ENCODE measurements at regions not wholly inside any gene's neighbourhood (a gene's known extent, or its start where the extent isn't known, plus 50 kb on each side); places are given as distances from the start of the nearest gene placed in this dataset.
"Not testable (repeated sequence)": the region's sequence is repeated elsewhere in the genome, so short reads cannot be mapped to it uniquely, and the experiment has no call there.

DNA sequence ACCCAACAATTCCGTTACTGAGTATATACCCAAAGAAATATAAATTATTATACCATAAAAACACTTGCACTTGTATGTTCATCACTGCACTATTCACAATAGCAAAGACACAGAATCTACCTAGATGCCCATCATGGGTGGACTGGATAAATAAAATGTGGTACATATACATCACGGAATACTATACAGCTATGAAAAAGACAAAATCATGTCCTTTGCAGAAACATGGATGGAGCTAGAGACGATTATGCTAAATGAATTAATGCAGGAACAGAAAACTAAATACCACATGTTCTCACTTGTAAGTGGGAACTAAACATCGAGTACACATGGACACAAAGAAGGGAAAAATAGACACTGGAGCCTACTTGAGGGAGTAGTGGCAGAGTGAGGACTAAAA, 185.3 kb downstream of the PYDC2 start:
- DNase-seq = no peak

DNA sequence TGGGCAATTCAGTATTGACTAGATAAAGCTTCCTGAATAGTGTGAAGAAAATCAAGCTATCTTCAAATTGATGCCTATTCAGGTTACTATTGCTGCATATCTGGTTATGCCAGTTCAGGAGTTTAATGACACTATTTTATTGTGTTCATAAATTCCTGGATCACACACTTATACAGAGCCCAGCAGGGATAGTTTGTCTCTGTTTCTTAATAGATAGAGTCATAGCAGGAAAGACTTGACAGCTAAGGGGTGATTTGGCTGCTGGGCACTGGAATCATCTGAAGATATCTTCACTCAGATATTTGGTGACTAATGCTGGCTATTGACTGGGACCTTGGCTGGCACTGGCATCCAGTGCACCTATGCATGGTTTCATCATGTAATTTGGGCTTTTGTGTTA, 187.8 kb downstream of the PYDC2 start:
- no peak for DNase-seq

DNA sequence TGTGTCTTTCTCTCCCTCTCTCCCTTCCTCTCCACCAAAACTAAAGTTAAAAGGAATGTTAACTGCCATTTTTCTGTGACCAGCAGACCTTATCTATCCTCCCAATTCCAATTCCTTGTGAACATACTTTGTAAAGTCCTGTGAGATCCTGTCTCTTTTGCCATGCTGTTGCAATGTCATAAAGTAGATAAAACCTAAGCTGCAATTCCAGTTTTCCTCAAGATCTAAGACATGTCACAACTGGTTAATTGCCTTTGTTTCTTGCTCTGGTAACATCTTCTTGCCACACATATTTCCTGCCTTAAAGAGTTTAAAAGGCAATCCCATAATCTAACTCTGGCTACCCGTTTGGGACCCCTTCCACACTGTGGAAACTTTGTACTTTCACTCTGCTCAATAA, 188.7 kb downstream of the PYDC2 start:
- no peak for DNase-seq

DNA sequence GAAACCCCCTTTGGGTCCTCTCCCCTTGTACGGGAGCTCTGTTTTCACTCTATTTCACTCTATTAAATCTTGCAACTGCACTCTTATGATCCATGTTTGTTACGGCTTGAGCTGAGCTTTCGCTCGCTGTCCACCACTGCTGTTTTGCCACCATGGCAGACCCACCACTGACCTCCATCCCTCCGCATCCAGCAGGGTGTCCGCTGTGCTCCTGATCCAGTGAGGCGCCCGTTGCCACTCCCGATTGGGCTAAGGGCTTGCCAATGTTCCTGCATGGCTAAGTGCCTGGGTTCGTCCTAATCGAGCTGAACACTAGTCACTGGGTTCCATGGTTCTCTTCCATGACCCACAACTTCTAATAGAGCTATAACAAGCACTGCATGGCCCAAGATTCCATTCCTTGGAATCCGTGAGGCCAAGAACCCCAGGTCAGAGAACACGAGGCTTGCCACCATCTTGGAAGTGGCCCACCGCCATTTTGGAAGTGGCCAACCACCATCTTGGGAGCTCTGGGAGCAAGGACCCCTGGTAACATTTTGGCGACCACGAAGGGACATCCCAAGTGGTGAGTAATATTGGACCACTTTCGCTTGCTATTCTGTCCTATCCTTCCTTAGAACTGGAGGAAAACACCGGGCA, 197.9 kb downstream of the PYDC2 start:
- not testable (repeated sequence) for DNase-seq

DNA sequence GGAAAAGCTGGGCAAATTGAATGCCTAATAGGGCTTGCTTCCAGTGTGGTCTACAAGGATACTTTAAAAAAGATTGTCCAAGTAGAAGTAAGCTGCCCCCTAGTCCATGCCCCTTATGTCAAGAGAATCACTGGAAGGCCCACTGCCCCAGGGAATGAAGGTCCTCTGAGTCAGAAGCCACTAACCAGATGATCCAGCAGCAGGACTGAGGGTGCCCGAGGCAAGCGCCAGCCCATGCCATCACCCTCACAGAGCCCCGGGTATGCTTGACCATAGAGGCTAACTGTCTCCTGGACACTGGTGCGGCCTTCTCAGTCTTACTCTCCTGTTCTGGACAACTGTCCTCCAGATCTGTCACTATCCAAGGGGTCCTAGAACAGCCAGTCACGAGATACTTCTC, 201.2 kb downstream of the PYDC2 start:
- DNase-seq = not testable (repeated sequence)

DNA sequence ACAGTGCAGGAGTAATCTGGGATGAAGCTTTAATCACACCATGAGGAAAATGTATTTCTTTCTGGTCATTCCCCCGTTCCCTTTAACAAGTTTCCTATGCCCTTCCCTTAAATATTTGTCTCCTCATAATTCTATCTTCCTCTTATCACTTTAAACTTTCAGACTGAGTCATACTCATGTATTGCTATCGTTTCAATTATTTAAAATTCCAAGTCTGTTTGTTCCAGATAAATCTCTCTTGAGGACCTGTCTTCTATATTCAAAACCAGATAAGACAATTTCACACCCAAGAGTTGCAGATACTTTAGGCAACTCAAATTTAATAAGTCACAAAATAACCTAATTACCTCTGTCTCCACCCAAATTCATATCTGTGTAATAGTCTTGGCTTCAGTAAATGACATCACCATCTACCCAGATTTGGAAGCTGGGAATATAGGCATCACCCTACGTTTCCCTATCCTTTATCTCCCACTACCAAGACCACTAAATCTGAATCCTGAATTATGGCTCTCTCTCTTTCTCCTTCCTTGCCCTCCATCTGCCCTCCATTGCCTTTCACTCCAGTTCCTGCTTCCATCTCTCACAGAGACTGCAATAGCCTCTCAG, 220.1 kb downstream of the PYDC2 start:
- no peak for DNase-seq

DNA sequence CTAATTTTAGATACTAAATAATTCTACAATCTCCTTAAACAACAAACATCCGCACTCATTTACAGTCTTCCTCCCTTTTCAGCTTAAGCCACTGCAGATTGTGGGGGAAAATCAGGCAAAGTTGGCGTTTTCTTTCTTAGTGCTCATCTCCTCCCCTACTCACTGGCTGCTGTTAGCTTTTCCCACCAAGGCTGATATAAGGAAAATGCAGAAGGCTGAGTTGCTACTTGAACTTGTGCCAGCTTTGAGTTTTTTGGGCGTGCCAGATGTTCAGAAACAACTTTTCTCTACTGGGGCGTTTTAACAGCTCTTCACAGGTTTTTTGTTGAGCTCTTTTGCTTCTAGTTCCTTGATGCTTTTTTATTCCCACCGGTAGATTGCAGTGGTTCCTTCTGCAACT, 222.0 kb downstream of the PYDC2 start:
- no peak for DNase-seq

DNA sequence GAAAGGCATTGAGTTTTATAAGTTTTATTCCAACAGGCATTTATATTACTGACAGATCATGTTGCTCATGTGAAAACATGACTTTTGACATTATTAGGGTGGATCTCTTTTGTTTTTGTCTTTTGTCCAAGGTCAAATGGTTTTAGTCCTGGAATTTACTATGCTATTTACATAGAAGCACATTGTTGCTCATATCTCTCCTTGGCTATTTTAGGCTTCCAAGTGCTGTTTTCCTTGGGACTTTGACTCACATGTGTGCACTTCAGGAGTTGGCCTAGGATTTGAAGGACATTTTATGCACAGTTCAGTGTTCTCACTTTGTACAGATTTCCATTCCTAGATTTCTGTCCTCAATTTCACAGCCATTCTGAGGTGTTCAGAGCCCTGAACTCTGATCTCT, 225.7 kb downstream of the PYDC2 start:
- no peak for DNase-seq

DNA sequence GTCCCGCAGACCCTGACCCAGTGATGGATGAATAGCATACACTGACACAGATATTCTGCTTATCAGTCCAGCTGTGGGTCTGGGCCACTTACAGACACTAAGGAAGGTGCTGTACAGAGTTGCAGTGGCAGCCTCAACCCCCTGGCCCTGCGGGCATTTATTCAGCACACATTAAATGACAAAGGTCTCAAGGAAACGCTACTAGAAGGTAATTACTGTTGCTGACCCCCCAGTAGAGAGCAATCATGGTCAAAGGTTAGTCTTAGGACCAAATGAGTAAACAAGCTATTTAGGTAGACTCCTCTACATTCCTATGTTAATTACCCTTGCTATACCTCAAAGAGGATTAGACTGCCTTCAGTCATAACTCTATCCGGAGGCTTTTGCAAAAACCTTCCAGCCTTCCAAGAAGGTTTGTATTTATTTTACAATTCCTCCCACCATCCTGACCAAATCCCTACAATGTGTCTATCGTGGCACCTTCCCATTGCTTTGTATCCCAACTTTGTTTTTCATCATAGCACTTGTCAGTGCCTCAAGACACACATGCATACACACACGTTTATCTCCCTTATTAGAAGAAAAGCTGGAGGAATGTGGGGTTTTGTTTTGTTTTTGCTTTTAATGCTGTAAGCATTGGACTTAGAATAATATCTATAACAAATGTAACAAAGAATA, 227.9 kb downstream of the PYDC2 start:
- no peak for DNase-seq

DNA sequence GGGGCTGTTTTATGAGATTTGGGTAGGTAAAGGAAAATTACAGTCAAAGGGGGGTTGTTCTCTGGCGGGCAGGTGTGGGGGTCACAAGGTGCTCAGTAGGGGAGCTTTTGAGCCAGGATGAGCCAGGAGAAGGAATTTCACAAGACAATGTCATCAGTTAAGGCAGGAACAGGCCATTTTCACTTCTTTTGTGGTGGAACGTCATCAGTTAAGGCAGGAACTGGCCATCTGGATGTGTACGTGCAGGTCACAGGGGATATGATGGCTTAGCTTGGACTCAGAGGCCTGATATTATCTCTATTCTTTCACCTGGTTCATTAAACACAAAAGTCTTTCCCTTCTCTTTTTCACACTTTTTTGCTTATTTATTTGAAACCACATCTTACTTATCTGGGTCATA, 230.2 kb downstream of the PYDC2 start:
- not testable (repeated sequence) for DNase-seq

DNA sequence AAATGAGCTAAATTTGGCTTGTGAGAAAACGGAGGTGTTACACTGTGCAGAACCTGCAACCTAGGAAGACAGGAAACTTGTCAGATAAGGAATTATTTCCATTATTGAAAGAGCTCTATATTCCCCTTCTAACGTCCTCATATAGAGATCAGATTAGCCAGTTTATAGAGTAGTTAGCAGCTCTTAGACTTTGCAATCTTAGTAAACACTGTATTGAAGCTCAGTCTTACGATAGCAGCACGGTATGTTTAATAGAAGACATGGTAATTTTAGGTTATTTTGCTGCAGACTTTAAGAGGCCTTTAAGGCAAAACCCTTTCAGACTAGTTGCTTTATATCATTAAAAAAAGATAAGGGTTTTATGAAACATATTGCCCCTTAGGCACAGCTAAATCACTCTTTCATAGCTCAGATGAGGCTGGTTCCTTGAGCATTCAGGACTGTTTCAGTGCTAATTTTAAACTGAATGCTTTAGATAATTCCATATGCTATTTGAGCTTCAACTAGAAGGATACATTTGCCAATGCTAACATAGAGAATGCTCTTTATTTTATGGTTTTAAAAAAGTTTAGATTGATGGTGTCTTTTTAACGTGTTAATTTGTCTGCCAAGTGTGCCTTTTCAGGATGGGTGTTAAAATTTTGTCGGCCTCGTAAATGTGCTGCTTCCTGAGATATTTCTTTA, 234.3 kb downstream of the PYDC2 start:
- DNase-seq = no peak

DNA sequence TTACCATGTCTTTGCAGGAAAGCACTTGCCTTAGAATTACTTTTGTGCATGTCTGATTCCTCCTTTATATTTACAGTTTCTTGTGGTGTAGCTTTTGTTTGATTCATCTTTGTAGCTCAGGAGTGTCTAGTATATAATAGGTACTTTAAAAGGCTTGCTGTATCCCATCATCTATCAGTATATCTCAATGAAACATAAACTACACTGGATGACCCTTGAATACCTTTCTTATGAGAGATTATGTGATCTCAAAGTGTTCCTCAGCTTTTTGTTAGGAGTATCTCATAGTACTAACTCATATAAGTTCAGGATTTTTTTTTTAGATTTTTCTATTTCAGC, 234.8 kb downstream of the PYDC2 start:
- DNase-seq = no peak

DNA sequence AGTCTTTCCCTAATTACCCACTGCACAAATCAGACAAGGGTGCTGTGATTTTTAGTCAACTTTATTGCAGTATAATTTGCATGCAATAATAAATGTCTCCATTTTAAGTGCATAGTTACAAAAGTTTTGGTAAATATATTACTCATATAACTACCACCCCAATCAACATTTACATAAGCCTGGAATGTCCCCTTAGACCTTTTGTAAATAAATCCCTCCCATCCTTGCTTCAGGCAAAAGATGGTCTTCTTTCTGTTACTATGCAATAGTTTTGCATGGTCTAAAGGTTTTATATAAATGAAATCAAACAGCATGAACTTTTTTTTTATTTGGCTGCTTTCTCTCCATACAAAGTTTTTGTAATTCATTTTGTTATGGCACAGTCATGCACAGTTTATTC, 235.4 kb downstream of the PYDC2 start:
- DNase-seq = no peak

DNA sequence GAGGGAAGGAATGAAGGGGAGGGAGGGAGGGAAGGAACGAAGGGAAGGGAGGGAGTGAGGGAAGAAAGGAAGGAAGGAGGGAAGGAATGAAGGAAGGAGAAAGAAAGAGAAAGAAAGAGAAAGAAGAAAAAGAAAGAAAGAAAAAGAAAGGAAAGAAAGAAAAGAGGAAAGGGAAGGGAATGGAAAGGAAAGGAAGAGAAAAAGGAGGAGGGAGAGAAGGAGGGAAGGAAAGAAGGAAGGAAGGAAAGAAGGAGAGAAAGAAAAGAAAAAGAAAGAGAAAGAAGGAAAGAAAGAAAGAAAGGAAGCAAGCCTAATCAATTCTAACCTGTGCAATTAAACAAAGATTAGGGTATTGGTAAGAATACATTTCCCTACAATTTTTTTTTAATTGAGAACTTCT, 238.6 kb downstream of the PYDC2 start:
- DNase-seq = no peak

DNA sequence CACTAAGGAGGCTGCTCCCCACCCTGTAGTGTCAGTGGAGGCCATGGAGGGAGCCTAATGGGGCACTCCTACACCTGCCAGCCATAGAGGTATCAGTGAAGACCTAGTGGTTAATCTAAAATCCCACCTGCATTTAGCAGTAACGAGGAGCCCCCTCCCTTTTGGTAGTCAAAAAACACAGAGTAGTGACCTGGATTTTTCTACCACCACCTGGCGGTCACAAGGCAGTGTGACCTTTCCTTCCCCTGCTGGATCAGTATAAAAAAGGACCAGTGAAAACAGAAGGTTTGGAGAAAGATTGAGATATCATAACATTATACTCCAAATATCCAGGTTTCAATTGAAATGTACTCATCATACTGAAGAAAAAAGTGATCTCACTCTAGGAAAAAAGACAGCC, 241.2 kb downstream of the PYDC2 start:
- DNase-seq = no peak

DNA sequence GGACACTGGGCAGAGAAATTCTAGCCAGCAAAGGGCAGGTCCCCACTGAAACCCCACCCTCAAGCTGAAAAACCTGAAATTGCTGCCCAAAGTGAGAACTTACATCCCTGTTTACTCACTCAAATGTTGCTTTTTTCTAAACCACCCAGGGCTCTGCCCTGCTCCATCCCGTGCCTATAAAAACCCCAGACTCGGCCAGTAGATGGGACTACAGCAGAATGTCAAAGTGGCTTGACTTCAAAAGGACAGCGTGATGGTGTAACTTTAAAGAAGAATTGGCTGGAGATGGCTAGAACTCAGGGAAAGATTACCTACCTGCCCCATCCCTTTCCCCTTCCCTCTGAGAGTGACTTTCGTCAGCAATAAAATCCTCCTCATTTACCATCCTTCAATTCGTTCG, 246.9 kb downstream of the PYDC2 start:
- no peak for DNase-seq

DNA sequence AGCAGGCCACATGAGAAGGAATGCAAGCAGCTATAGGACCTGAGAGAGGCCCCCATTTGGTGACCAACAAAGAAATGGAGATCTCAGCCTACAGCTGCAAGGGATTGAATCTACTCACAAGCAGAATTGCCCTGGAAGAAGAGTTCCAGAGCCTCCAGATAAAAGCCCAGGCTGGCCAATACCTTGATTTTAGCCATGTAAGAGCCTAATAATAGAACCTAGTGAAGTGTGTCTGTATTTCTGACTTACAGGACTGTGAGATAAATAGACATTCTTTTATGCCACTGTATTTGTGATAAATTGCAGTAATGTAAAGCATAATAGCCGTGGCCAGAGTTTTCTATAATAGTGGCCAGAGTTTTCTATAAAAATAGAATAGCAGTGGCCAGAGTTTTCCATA, 254.6 kb downstream of the PYDC2 start:
- DNase-seq = no peak

DNA sequence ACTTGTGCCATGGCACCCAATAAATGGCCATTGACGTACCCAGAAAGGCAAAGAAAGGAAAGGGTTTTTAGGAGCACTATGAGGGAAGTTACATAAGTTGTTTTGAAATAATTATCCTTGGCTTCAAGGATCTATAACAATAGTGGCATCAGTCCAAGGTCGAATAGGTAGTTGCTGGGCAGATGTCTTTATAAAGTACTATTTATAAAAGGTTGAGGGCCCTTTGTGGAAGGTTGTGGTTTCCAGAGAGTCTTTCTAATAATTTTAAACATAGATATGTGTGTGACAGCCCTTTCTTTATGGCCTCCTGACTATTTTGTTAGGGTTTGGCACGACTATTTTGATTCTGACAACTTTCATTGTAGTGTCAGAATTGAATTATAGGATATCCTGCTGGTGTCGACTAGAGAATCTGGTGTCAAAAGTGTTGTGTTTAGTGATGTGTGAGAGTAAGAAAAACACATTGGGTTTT, 260.5 kb downstream of the PYDC2 start:
- DNase-seq = no peak

DNA sequence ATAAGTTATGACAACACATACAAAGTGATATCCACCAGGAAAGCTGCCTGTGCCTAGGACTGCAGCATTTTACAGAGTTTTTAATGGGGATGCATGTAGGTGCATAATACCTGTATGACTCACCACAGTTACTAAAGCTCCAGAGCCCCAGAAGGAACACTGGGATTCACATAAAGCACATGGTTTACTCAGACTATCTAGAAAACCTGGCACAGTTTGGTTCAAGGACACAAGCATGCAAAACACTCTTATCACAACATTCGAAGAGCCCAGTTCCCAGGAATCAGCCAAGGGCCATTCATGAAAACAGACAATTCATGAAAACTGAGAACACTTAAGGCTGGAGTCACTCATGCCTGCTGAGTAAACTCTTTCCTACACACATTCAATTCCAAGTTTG, 261.0 kb downstream of the PYDC2 start:
- DNase-seq = no peak

DNA sequence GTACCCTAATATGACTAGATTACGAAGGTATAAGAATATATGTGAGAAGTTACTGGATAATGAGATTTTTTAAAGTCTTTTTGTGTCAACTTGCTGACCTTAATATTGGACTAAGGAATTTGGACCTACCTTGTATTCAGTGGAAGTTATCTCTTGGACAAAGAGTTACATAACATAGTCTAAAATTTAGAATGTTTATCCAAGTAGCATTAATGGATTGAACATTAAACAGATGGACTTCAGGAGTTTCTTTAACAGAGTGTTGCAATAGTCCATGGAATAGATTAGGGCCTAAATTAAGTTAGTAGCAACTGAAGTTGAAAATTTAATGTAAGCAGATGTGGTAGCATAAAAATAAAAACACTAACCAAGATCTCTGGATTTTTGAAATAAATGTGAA, 266.4 kb downstream of the PYDC2 start:
- no peak for DNase-seq

DNA sequence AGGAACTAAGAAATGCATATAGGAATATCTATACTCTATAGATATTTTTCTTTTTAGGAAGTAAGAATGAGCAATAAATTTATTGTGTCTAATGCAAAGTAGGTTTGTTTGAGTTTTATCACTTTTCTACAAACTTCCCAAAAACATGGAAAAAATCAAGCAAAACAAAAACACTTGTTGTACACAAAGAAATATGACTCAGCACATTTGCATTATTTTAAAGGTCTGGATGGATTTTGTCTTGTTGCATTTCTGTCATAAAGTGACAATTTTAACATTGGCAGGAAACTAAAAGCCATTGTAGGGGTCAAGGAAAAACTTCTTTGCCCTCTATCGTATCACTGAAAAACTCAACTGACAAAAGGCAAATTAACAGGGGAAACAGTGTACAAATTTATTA, 267.2 kb downstream of the PYDC2 start:
- DNase-seq = no peak

DNA sequence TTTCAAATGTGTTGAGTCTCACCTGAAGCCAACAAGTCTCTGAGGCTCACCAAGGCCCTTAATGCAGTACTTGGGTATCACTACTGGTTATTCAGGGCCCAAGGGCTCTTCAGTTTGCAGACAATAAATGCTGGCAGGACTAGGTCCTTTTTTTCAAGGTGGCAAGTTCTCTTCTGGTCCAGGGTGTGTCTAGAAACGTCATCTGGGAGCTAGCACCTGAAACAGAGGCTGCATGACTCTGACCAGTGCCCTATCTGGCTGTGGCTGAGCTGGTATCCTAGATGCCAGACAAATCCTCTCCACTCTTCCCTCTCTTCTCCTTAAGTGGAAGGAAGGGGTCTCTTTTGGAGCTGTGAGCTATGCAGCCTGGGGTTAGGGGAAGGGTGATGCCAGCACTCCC, 276.8 kb downstream of the PYDC2 start:
- no peak for DNase-seq

DNA sequence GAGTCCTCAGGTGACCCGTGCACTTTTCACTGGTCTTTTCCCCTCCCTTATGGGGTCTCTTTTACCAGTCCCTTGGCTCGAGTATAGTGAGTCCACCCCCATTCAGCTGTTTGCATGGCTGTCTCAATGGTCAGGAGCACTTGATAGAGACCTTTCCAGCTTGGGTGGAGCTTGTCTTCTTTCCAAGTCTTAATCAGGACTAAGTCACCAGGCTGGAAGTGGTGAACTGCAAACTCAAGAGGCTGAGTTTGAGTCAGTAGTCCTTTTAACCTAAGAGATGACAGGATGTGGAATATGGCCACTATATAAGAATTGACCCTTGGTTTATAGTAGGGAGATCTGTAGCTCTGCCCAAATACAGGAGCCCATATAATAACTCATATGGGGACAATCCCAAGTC, 279.7 kb downstream of the PYDC2 start:
- DNase-seq = no peak
